SK-N-SH (cell line): ENCODE measurements at regions not wholly inside any gene's neighbourhood (a gene's known extent, or its start where the extent isn't known, plus 50 kb on each side); places are given as distances from the start of the nearest gene placed in this dataset.

ENCODE experiments used
- CTCF ChIP-seq: fragments of 200-600 bp; sonication (generic); IDR thresholded peaks from 2 replicates; pipeline ENCODE4 v1.6.1; 2017; ENCODE audit warnings: antibody characterized with exemption, mild to moderate bottlenecking, moderate library complexity
- EP300 ChIP-seq, 2 experiments: IDR thresholded peaks; 2 replicates each; pipeline versions ENCODE4 v1.4.0 to v1.6.1; 2012; ENCODE audit warnings: borderline replicate concordance in 1 of 2, low read depth in 1 of 2, low read length in 1 of 2
- EZH2phosphoT487 ChIP-seq: fragments of 200-600 bp; sonication (generic); IDR thresholded peaks from 2 replicates; pipeline ENCODE4 v1.6.1; 2017; ENCODE audit warnings: low read depth, mixed run types, mild to moderate bottlenecking, antibody characterized with exemption, moderate library complexity, borderline replicate concordance
- PBX3 ChIP-seq: IDR thresholded peaks from 2 replicates; pipeline ENCODE4; 2012
- RXRA ChIP-seq: IDR thresholded peaks from 2 replicates; pipeline ENCODE4 v1.4.0; 2012; ENCODE audit warnings: low read depth, mild to moderate bottlenecking, borderline replicate concordance

- no peak for TF ChIP-seq RXRA
- no peak for TF ChIP-seq CTCF
- no peak for TF ChIP-seq EP300 (IDR thresholded peaks at IDR 0.05; ENCODE audit: borderline replicate concordance in 1 of 2, low read depth in 1 of 2, low read length in 1 of 2)
- TF ChIP-seq PBX3 = no peak
- TF ChIP-seq EZH2phosphoT487 = no peak
Observed at GRCh38 chr18:69172046-69172445, 228.6 kb upstream of the DOK6 start.
